Renal pelvis (tissue), 1 donor: ENCODE measurements at regions not wholly inside any gene's neighbourhood (a gene's known extent, or its start where the extent isn't known, plus 50 kb on each side); places are given as distances from the start of the nearest gene placed in this dataset.
"Not testable (repeated sequence)": the region's sequence is repeated elsewhere in the genome, so short reads cannot be mapped to it uniquely, and the experiment has no call there.

Experiments used
- DNase-seq: peaks from one replicate; pipeline ENCODE4 v3.0.0-alpha.2; 2013

DNA sequence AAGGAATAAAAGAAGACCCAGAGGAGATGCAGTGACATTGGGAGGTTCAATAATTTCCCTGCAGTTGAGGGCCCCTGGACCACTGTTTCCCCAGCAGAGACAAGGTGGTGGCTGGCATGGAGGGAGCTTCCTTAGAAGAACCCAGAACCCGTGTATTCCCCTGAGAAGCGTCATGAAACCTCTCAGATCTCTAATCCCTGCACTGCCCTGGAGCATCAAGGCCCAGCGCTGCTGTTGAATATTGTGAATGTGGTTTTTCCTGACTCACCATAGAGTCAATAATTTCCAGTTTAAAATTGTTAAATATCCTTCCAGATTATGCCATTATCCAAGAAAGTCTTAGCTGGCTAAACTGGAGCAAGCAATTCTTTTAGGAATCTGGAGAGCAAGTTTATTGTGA, 187.2 kb downstream of the LMLN start:
- DNase-seq = not testable (repeated sequence)

- DNase-seq = not testable (repeated sequence)
These were observed 188.0 kb downstream of the LMLN start for GRCh38 chr3:198147993-198148392.

DNA sequence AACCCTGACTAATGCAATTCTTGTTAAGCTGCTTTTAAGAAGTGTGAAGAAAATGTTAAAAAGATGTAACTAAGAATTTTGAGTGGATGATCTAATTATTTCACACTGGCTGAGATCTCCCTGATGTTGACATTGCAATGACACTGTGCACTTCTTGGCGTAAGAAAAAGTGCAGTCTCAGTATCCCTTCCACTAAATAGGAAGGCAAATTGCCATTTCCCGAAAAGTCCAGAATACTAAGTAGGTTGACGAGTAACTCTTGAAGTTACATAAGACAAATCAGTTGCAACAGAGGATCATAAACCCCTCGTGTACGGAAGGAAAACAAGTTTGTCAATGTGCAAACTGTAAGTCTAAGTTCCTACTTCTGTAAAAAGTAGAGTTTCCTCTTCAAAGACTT, 189.9 kb downstream of the LMLN start:
- not testable (repeated sequence) for DNase-seq

DNA sequence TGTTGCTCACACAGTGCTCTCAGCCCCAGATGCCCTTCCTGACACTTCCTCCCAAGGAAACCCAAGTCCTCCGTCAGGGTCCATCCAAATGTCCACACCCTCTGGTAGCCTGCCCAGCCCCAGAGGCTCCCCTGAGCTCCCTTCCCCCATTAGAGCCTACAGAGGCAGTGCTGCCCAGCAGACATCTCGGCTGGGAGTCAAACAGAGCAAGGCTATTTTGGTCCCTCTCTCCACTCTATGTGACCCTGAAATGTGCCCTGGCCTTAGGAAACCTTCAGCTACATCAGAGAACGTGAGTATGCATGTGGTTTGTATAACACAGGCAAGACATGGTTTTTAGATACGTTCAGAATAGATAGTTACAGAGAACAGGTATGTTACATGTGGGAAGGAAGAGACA, 191.8 kb downstream of the LMLN start:
- DNase-seq = not testable (repeated sequence)

- not testable (repeated sequence) for DNase-seq
These were observed 195.8 kb downstream of the LMLN start for GRCh38 chr3:198155771-198156170.

DNA sequence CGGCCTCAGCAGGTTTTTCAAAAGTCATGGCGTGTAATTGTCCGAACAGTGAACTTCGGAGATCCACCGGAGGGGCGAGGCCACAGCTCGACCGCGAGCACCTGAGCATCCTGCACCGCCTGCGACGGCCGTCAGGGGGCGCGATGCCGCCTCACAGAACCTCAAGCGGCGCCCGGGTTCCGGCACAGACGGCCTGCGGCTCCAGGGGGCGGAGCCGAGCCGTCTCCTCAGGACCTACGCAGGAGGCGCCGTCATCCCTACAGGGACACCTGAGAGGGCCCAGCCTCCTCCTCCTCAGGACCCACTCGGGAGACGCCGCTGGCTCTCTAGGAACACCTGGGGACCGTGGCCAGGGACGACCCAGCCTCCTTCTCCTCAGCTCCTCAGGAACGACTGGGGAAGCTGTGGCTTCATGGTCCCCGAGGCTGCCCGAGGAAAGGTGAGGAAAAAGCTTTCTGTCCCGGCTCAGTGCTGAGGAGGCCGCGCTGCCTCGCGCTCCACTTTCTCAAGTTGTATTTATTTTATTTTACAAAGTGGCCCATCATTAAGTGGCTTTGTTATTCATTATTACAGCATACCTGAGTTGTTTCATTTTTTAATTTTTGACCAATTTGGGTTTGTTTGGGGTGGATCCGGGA, 197.3 kb downstream of the LMLN start:
- not testable (repeated sequence) for DNase-seq

GRCh38 chr3:198158007-198158406, 198.0 kb downstream of the LMLN start:
- DNase-seq = not testable (repeated sequence)

DNA sequence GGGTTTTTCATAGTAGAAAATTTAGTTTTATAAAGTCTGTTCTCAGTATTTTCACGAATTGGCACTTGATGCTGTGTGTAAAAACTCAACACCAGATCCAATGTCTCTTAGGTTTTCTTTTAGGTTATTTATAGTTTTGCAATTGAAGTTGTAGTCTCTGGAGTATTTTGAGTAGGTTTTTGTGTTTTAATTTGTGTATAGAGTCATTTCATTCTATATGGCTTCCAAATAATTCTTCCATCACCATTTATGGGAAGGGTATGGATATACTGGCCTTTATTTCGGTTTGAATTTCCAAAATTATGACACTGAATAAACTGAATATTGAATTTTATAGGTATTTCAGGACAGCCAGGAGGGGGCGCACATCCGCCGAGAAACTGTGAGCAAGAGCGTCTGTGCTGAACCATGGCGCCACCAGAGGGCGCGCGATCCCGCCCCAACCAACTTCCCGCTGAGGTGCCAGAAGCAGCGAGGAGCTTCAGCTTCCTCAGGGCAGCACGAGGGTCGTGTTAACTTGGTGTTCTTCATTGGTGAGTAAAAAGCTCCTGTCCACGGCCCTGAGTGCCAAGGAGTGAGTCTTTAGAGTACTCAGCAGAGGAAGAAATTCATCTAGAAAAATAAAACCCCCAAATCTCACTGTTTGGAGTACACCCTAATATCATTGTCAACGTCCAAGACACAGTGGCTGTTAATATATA, 207.5 kb downstream of the LMLN start:
- DNase-seq = not testable (repeated sequence)

- not testable (repeated sequence) for DNase-seq
These were observed 210.8 kb downstream of the LMLN start for GRCh38 chr3:198170781-198171180.

GRCh38 chr3:198173080-198173479, 213.1 kb downstream of the LMLN start:
- DNase-seq = not testable (repeated sequence)

DNA sequence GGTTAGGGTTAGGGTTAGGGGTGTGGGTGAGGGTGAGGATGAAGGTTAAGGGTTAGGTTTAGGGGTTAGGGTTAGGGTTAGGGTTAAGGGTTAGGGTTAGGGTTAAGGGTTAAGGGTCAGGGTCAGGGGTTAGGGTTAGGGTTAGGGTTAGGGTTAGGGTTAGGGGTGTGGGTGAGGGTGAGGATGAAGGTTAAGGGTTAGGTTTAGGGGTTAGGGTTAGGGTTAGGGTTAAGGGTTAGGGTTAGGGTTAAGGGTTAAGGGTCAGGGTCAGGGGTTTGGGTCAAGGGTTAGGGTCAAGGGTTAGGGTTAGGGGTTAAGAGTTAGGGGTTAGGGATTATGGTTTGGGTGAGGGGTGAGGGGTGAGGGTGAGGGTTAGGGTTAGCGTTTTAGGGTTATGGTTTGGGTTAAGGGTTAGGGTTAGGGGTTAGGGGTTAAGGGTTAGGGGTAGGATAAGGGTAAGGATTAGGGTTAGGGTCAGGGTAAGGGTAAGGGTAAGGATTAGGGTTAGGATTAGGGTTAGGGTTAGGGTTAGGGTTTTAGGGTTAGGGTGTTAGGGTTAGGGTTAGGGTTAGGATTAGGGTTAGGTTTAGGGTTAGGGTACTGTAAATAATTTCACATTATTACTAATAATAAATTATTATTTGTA, 214.0 kb downstream of the LMLN start:
- DNase-seq = not testable (repeated sequence)
